ENCODE measurements at regions not wholly inside any gene's neighbourhood (a gene's known extent, or its start where the extent isn't known, plus 50 kb on each side); places are given as distances from the start of the nearest gene placed in this dataset.

- TF ChIP-seq POLR2A (IDR thresholded peaks at IDR 0.05; ENCODE audit: low read depth, low read length) (no peak), POLR2AphosphoS5 (IDR thresholded peaks at IDR 0.05; ENCODE audit: low read depth, low read length) (no peak), TAF1 (IDR thresholded peaks at IDR 0.05; ENCODE audit: borderline replicate concordance, low read depth, low read length) (no peak)
Measured at GRCh38 chr5:68395302-68395701, 179.7 kb downstream of the PIK3R1 start.

Data from GM12892 (cell line).